ENCODE measurements at regions not wholly inside any gene's neighbourhood (a gene's known extent, or its start where the extent isn't known, plus 50 kb on each side); places are given as distances from the start of the nearest gene placed in this dataset.

- TF ChIP-seq, protein P1, sequence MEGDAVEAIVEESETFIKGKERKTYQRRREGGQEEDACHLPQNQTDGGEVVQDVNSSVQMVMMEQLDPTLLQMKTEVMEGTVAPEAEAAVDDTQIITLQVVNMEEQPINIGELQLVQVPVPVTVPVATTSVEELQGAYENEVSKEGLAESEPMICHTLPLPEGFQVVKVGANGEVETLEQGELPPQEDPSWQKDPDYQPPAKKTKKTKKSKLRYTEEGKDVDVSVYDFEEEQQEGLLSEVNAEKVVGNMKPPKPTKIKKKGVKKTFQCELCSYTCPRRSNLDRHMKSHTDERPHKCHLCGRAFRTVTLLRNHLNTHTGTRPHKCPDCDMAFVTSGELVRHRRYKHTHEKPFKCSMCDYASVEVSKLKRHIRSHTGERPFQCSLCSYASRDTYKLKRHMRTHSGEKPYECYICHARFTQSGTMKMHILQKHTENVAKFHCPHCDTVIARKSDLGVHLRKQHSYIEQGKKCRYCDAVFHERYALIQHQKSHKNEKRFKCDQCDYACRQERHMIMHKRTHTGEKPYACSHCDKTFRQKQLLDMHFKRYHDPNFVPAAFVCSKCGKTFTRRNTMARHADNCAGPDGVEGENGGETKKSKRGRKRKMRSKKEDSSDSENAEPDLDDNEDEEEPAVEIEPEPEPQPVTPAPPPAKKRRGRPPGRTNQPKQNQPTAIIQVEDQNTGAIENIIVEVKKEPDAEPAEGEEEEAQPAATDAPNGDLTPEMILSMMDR (IDR thresholded peaks at IDR 0.05; ENCODE audit: insufficient read depth, low read depth, low read length): no peak
- TF ChIP-seq EZH2 (IDR thresholded peaks at IDR 0.05; ENCODE audit: insufficient read depth, low read length): no peak
Observed at GRCh38 chr1:57819893-57820292, 396.0 kb upstream of the DAB1 start.

Measured in astrocyte (in vitro differentiated cells and primary cell).